GM06990 (cell line): ENCODE measurements at regions not wholly inside any gene's neighbourhood (a gene's known extent, or its start where the extent isn't known, plus 50 kb on each side); places are given as distances from the start of the nearest gene placed in this dataset.

Experiments
- DNase-seq: peaks from one replicate; pipeline ENCODE4 v3.0.0-alpha.2; 2011; ENCODE audit not compliant: insufficient read length; ENCODE audit errors: extremely low read depth
- H3K27me3 ChIP-seq: replicated peaks from 2 replicates; pipeline ENCODE4 v1.6.0; 2011; ENCODE audit warnings: low read length; ENCODE audit not compliant: control insufficient read depth, insufficient read depth
- H3K36me3 ChIP-seq: 2 replicates; pipeline ENCODE4 v1.5.1; 2011; ENCODE audit warnings: low read length; ENCODE audit not compliant: control insufficient read depth, insufficient read depth
- H3K4me3 ChIP-seq: replicated peaks from 2 replicates; pipeline ENCODE4 v1.5.1; 2011; ENCODE audit warnings: low read depth, mild to moderate bottlenecking, control low read depth, low read length
- TF ChIP-seq, protein P1 (sequence below): IDR thresholded peaks from 2 replicates; pipeline ENCODE4 v1.5.1; 2011; ENCODE audit warnings: low read length, control low read depth, mild to moderate bottlenecking, inconsistent platforms; ENCODE audit not compliant: insufficient read depth, poor library complexity, severe bottlenecking

DNA sequence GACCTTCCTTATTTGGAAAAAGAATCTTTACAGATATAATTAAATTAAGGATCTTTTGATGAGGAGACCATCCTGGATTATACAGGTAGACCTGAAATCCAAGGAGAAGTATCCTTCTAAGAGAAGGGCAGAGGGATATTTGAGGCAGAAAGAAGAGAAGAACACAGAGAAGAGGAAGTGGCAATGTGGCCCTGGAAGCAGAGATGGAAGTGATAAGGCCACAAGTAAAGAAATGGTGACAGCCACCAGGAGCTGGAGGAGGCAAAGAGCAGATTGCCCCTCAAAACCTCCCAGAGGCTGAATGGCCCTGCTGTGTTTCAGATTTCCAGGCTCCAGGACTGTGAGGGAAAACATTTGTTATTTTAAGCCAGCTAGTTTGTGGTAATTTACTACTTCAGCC lies 93.0 kb upstream of the ANKRD55 start:
- no peak overlapping the region for H3K4me3 ChIP-seq
- TF ChIP-seq, protein P1, sequence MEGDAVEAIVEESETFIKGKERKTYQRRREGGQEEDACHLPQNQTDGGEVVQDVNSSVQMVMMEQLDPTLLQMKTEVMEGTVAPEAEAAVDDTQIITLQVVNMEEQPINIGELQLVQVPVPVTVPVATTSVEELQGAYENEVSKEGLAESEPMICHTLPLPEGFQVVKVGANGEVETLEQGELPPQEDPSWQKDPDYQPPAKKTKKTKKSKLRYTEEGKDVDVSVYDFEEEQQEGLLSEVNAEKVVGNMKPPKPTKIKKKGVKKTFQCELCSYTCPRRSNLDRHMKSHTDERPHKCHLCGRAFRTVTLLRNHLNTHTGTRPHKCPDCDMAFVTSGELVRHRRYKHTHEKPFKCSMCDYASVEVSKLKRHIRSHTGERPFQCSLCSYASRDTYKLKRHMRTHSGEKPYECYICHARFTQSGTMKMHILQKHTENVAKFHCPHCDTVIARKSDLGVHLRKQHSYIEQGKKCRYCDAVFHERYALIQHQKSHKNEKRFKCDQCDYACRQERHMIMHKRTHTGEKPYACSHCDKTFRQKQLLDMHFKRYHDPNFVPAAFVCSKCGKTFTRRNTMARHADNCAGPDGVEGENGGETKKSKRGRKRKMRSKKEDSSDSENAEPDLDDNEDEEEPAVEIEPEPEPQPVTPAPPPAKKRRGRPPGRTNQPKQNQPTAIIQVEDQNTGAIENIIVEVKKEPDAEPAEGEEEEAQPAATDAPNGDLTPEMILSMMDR = no peak
- H3K36me3 ChIP-seq = no peaks in the 10 kb centered on the region
- no peaks in the 10 kb centered on the region for H3K27me3 ChIP-seq
- no peak for DNase-seq

DNA sequence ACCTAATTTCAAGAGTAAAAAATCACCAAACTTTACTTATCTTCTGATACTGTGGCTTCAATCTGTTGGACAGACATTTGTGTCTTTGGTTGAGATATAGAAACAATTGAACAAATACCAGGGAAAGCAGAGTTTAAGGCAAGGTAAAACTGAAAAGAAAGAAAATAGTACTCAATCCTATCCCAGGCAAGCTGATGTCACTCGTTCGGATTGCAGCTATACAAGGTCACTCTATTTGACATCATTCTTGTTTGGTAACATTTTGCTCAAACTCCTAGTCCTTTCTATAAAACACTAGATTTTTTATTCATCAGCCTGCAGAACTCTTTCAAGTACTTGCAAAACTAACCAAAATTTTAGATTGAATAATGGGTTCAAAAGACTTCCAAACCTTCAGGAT lies 91.9 kb upstream of the ANKRD55 start:
- Histone ChIP-seq H3K36me3 (no peaks in the 10 kb centered on the region), H3K27me3 (no peaks in the 10 kb centered on the region), H3K4me3 (no peak overlapping the region)
- DNase-seq = no peak
- TF ChIP-seq, protein P1 = no peak

DNA sequence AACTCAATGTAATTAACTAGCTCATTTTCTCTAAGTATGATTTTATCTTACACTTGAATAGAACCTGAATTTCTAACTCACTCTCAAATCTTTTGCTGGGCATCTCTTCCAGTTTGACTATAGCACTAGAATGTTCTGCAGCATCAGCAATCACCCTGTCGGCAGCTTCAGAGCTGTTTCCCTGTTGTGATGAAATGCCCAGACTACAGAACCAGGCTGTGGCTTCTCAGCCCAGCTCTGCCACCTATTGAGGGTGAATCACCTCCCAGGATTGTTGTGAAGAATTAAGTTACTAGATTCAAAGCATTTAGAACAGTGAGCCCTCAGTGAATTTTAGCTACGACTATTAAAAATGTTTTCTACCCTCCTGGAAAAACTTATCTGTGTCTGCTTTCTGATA lies 90.4 kb upstream of the ANKRD55 start:
- Histone ChIP-seq H3K27me3 (no peaks in the 10 kb centered on the region), H3K36me3 (no peaks in the 10 kb centered on the region), H3K4me3 (no peak overlapping the region)
- TF ChIP-seq, protein P1 = no peak
- DNase-seq = no peak

DNA sequence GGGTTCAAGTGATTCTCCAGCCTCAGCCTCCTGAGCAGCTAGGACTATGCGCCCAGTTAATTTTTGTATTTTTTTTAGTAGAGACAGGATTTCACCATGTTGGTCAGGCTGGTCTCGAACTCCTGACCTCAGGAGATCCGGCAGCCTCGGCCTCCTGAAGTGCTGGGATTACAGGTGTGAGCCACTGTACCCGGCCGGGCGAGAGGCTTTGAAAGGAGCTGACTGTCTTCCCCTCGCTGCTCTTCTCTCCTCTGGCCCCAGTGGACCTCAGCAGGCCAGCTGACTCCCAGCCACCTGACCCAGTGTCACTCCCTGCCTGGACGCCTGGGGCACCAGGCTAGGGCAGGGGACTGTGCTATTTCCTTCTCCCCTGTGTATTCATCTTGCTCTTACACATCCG lies 89.5 kb upstream of the ANKRD55 start:
- H3K36me3 ChIP-seq = no peaks in the 10 kb centered on the region
- no peak for DNase-seq
- no peak overlapping the region for H3K4me3 ChIP-seq
- TF ChIP-seq, protein P1 = no peak
- no peaks in the 10 kb centered on the region for H3K27me3 ChIP-seq

DNA sequence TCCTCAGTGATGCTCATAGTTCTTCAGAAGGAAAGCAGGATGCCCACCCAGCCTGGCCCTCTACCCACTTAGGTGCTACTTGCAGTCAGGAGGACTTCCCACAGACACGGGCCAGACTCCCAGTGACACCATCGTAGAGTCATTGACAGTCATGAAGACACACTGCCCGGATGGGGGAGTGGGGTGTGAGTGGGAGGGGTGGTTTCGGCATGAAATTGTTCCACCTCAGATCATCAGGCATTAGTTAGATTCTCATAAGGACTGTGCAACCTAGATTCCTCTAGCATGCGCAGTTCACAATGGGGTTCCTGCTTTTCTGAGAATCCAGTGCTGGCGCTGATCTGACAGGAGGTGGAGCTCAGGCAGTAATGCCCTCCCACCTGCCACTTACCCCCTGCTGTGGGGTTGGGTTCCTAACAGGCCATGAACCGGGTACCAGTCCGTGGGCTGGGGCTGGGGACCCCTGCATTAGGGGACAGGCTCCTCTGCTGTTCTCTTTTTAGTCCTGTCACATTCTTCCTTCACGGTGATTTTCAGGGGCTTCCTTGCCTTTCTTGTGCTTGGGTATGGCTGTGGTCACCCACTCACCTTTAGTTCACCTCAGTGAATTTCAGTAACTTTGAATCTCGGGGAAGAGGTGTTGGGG lies 88.2 kb upstream of the ANKRD55 start:
- Histone ChIP-seq H3K27me3 (no peaks in the 10 kb centered on the region), H3K36me3 (no peaks in the 10 kb centered on the region), H3K4me3 (no peak overlapping the region)
- TF ChIP-seq, protein P1 = no peak
- DNase-seq = no peak

DNA sequence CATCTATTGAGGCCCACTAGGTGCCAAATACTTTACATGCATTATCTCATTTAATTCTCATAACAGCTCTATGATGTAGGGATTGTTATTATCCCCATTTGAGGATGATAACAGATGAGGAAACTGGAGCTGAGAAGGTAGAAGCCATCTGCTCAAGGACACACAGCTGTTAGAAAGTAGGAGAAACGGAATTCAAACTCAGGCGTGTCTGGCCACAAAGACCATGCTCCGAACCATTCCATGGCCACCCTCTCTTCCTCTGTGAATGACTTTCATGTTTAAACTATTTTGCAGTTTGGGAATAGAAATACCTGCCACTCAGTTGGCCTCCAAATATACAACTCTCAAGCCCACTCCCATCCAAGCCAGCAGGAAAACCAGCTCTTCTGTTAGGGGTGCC lies 87.6 kb upstream of the ANKRD55 start:
- Histone ChIP-seq H3K27me3 (no peaks in the 10 kb centered on the region), H3K36me3 (no peaks in the 10 kb centered on the region), H3K4me3 (no peak overlapping the region)
- DNase-seq = no peak
- TF ChIP-seq, protein P1 = no peak
